Testis (tissue), 2 donors: ENCODE measurements at regions not wholly inside any gene's neighbourhood (a gene's known extent, or its start where the extent isn't known, plus 50 kb on each side); places are given as distances from the start of the nearest gene placed in this dataset.

Experiments
- DNase-seq: peaks from one replicate; pipeline ENCODE4 v3.0.0-alpha.2; 2019
- H3K27ac ChIP-seq, 2 donors: fragments of 200-600 bp; sonication (generic); one replicate each; pipeline ENCODE4 v1.5.1; 2019
- H3K27me3 ChIP-seq: fragments of 200-600 bp; sonication (generic); one replicate; pipeline ENCODE4 v1.5.1; 2019
- H3K36me3 ChIP-seq: fragments of 200-600 bp; sonication (generic); one replicate; pipeline ENCODE4 v1.5.1; 2017; ENCODE audit warnings: low read depth; ENCODE audit errors: missing control alignments
- H3K4me1 ChIP-seq: fragments of 200-600 bp; sonication (generic); one replicate; pipeline ENCODE4 v1.5.1; 2019
- H3K4me3 ChIP-seq, 2 donors: fragments of 200-600 bp; sonication (generic); one replicate each; pipeline ENCODE4 v1.5.1; 2017 to 2019
- H3K9me3 ChIP-seq: fragments of 200-600 bp; sonication (generic); one replicate; pipeline ENCODE4 v1.5.1; 2017
- POLR2A ChIP-seq: fragments of 450-650 bp; IDR thresholded peaks from one replicate; pipeline ENCODE4 v1.6.1; 2017; ENCODE audit warnings: antibody characterized with exemption, mild to moderate bottlenecking, moderate library complexity
- WGBS, 2 donors: methylation state at CpG; one replicate each; pipeline ENCODE4 v1.1.5; 2018; 5-methylcytosine and 5-hydroxymethylcytosine counted together
- intact Hi-C: fragments of 100-400 bp; cut with DNase I; formaldehyde crosslinking; loops from one replicate; pipeline ENCODE4 v1.15.1; 2023; ENCODE audit warnings: low total_unique reads
- TF ChIP-seq, protein P1 (sequence below), 3 experiments: fragments of 450-650 bp in 2 of 3; fragments of 200-600 bp in 1 of 3; sonication (generic) in 1 of 3; IDR thresholded peaks; one replicate each; pipeline ENCODE4 v1.5.1; 2016 to 2019; ENCODE audit warnings: antibody characterized with exemption in 3 of 3, mild to moderate bottlenecking in 2 of 3, moderate library complexity in 1 of 3

DNA sequence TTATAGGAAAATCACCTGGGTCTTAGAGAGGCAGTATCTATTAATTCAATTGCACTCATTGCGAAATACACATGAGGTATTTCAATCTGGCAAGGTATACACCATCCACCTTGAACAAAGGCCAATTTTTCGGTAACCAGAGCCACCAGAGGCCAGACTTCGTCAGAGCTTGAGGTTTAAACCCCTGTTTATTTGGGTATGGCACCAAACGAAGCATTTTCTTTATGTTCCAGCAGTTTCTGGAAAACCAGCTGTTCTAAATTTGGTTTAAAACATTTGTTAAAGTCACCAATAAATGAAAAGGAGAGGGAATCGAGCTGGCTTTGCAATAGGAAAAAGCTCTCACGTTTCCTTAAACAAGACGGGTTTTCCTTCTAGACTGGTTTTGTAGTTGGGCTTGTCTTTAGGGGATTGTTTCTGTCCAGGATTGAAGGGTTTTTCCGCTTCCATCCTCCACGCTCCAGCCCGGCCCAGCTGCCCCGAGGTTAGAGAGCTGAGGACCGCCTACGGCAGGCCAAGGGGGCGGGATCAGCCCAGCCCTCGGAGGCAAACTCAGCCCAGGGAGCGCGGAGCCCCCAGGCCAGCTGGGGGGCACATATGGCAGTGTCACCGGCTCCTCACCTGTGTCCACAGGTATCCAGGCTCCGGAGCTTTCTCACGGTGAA, 539.4 kb upstream of the MGMT start:
- no peaks in the 10 kb centered on the region for H3K27me3 ChIP-seq
- no peak for TF ChIP-seq POLR2A
- TF ChIP-seq, protein P1, sequence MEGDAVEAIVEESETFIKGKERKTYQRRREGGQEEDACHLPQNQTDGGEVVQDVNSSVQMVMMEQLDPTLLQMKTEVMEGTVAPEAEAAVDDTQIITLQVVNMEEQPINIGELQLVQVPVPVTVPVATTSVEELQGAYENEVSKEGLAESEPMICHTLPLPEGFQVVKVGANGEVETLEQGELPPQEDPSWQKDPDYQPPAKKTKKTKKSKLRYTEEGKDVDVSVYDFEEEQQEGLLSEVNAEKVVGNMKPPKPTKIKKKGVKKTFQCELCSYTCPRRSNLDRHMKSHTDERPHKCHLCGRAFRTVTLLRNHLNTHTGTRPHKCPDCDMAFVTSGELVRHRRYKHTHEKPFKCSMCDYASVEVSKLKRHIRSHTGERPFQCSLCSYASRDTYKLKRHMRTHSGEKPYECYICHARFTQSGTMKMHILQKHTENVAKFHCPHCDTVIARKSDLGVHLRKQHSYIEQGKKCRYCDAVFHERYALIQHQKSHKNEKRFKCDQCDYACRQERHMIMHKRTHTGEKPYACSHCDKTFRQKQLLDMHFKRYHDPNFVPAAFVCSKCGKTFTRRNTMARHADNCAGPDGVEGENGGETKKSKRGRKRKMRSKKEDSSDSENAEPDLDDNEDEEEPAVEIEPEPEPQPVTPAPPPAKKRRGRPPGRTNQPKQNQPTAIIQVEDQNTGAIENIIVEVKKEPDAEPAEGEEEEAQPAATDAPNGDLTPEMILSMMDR (IDR thresholded peaks at IDR 0.05): no peak
- peak overlapping the region in 1 of 2 donors; percentile 38 for H3K4me3 ChIP-seq
- no peak overlapping the region for H3K27ac ChIP-seq
- DNase-seq: no peak
- intact Hi-C loops: no loop called here
- H3K9me3 ChIP-seq: no peaks in the 10 kb centered on the region
- H3K4me1 ChIP-seq: no peaks in the 10 kb centered on the region
- 32 to 39% methylated on average over 16 of the region's 20 CpGs for WGBS, 2 donors
- no peaks in the 10 kb centered on the region for H3K36me3 ChIP-seq

DNA sequence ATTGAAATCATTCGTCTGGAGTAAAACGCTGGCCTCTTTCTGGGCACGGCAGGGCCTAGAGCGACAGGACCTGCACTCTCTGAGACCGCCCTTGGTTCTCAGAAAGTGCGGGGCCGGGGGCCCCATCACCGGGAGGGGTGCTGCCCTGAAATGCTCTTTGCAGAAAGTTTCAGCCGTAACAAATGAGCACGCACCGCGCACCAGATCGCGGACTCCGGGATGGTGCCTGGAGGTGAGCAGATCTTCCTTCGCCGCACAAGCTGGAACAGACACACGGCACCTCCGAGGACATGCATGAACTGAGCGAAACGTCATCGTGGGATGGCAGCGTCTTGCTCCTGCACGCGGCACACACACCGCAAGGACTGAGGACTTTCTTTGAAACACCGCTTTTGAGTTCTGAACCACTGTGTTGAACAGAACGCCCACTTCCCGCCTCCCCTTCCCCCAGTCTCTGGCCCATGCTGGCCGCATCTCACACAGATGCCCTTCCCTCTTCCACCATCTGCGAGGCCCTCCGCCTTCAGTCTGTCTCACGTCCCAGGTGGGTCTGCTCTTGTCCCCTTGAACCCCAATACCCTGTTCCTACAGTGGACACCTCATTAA, 538.7 kb upstream of the MGMT start:
- intact Hi-C loops: no loop called here
- WGBS, 2 donors: 72 to 77% methylated on average over 14 to 33 of the region's 33 CpGs
- H3K27ac ChIP-seq: no peak overlapping the region
- no peaks in the 10 kb centered on the region for H3K9me3 ChIP-seq
- H3K27me3 ChIP-seq: no peaks in the 10 kb centered on the region
- peak overlapping the region in 1 of 2 donors; percentile 38 for H3K4me3 ChIP-seq
- TF ChIP-seq POLR2A: no peak
- TF ChIP-seq, protein P1 (IDR thresholded peaks at IDR 0.05): no peak
- no peaks in the 10 kb centered on the region for H3K4me1 ChIP-seq
- H3K36me3 ChIP-seq: no peaks in the 10 kb centered on the region
- no peak for DNase-seq

DNA sequence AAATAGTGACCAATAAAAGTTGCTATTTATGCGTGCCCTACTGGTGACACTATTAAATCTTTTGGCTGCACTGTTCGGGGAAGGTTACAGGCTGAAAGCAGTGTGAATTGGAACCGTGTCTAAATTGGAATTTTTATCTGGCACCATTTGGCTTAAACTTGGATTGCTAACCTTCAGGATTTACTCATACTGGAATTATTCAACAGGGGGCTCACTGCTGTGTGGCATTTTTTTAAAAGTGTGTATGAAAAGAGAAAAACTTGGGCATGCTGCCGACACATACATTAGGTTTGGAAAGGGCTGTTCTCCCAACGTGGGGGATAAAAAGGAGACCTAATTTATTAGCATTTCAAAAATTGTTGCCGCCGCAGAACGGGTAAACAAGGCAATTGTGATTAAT, 537.9 kb upstream of the MGMT start:
- no peaks in the 10 kb centered on the region for H3K9me3 ChIP-seq
- H3K27me3 ChIP-seq: no peaks in the 10 kb centered on the region
- whole genome bisulfite sequencing, 2 donors: 43% methylated on average over 8 of the region's 8 CpGs
- H3K4me1 ChIP-seq: no peaks in the 10 kb centered on the region
- no peaks in the 10 kb centered on the region for H3K36me3 ChIP-seq
- DNase-seq: no peak
- H3K27ac ChIP-seq: no peak overlapping the region
- H3K4me3 ChIP-seq: no peak overlapping the region
- TF ChIP-seq POLR2A: no peak
- TF ChIP-seq, protein P1 (IDR thresholded peaks at IDR 0.05): no peak
- intact Hi-C loops: no loop called here

DNA sequence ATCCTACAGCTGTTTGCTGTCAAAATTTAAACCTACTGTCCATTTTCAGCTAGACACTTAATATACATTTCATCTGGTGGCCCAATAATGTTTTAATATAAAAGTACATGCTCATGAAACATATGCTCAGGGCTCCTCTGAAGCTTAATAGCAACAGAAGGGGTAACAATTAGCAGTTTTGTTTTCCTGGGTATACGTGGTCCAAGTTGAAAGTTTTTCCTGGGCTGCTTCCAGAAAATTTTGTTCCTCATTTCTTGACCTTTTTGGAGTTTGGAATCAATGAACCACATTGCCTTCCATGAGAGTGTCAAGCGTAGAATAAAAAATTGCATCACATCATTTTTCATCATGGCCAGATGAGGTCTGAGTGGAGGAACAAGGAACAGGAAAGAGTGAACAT, 537.3 kb upstream of the MGMT start:
- TF ChIP-seq, protein P1 (IDR thresholded peaks at IDR 0.05): no peak
- no peak for TF ChIP-seq POLR2A
- 47 to 48% methylated on average over 2 of the region's 2 CpGs for WGBS, 2 donors
- no peaks in the 10 kb centered on the region for H3K27me3 ChIP-seq
- H3K4me3 ChIP-seq: no peak overlapping the region
- DNase-seq: no peak
- no peaks in the 10 kb centered on the region for H3K9me3 ChIP-seq
- no peak overlapping the region for H3K27ac ChIP-seq
- no peaks in the 10 kb centered on the region for H3K4me1 ChIP-seq
- intact Hi-C loops: no loop called here
- H3K36me3 ChIP-seq: no peaks in the 10 kb centered on the region

DNA sequence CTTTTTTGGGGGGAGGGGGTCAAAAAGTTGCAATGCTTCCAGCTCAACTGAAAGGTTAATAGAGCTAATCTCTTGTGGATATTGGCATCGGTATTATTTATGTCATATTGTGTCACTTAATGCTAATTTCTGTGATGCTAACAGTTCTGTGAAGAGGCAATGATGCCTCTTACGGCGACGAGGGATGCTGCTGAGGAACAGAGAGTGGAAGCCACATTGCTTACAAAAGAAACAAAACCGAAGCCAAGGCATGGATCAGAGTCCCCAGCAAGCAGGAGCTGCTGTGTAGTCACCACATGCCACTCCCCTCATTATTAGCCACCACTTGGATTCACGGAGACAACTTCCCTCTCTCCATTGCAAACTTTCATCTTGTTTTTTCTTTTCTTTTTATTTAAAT, 536.5 kb upstream of the MGMT start:
- no peaks in the 10 kb centered on the region for H3K27me3 ChIP-seq
- TF ChIP-seq, protein P1 (IDR thresholded peaks at IDR 0.05): no peak
- no peak for TF ChIP-seq POLR2A
- H3K36me3 ChIP-seq: no peaks in the 10 kb centered on the region
- no peak overlapping the region for H3K4me3 ChIP-seq
- DNase-seq: no peak
- H3K9me3 ChIP-seq: no peaks in the 10 kb centered on the region
- H3K4me1 ChIP-seq: no peaks in the 10 kb centered on the region
- no peak overlapping the region for H3K27ac ChIP-seq
- intact Hi-C loops: no loop called here
- 81 to 87% methylated on average over 6 of the region's 6 CpGs for WGBS, 2 donors
